HG03280 (cell line): ENCODE measurements at regions not wholly inside any gene's neighbourhood (a gene's known extent, or its start where the extent isn't known, plus 50 kb on each side); places are given as distances from the start of the nearest gene placed in this dataset.
"Not testable (repeated sequence)": the region's sequence is repeated elsewhere in the genome, so short reads cannot be mapped to it uniquely, and the experiment has no call there.

Experiments used
- ATAC-seq: cut with Tn5 transposase; IDR thresholded peaks from one replicate; pipeline ENCODE4 v1.9.1; 2021; ENCODE audit warnings: mild to moderate bottlenecking, moderate library complexity; ENCODE audit not compliant: unreplicated experiment

GRCh38 chr3:168977716-168978374 lies 685.7 kb downstream of the MECOM start:
- no peak for ATAC-seq

- no peak for ATAC-seq
Measured at GRCh38 chr3:168976969-168977368, 686.5 kb downstream of the MECOM start.

GRCh38 chr3:168975576-168975975 lies 687.9 kb downstream of the MECOM start:
- no peak for ATAC-seq

GRCh38 chr3:168974617-168975403 lies 688.7 kb downstream of the MECOM start:
- no peak for ATAC-seq

- no peak for ATAC-seq
Measured at GRCh38 chr3:168973897-168974296, 689.6 kb downstream of the MECOM start.

GRCh38 chr3:168973206-168973605 lies 690.3 kb downstream of the MECOM start:
- ATAC-seq = no peak

GRCh38 chr3:168968609-168969008 lies 694.9 kb downstream of the MECOM start:
- ATAC-seq = no peak

GRCh38 chr3:168964736-168965135 lies 698.8 kb downstream of the MECOM start:
- no peak for ATAC-seq

- ATAC-seq = no peak
Measured at GRCh38 chr3:168961271-168961670, 702.2 kb downstream of the MECOM start.

- ATAC-seq = no peak
Measured at GRCh38 chr3:168959731-168960130, 703.8 kb downstream of the MECOM start.

- no peak for ATAC-seq
Measured at GRCh38 chr3:168958466-168958865, 705.0 kb downstream of the MECOM start.

GRCh38 chr3:168956076-168956475 lies 707.4 kb downstream of the MECOM start:
- no peak for ATAC-seq

- ATAC-seq = no peak
Measured at GRCh38 chr3:168952551-168952950, 711.0 kb downstream of the MECOM start.

GRCh38 chr3:168951884-168952283 lies 711.6 kb downstream of the MECOM start:
- no peak for ATAC-seq

GRCh38 chr3:168951368-168951767 lies 712.1 kb downstream of the MECOM start:
- no peak for ATAC-seq

- no peak for ATAC-seq
Measured at GRCh38 chr3:168950622-168951021, 712.9 kb downstream of the MECOM start.

GRCh38 chr3:168939651-168940238 lies 723.8 kb downstream of the MECOM start:
- ATAC-seq = no peak

GRCh38 chr3:168933614-168934013 lies 729.9 kb downstream of the MECOM start:
- ATAC-seq = no peak

GRCh38 chr3:168929997-168930396 lies 733.5 kb downstream of the MECOM start:
- ATAC-seq = not testable (repeated sequence)

GRCh38 chr3:168926426-168926825 lies 737.1 kb downstream of the MECOM start:
- ATAC-seq = no peak

- no peak for ATAC-seq
Measured at GRCh38 chr3:168925568-168925967, 737.9 kb downstream of the MECOM start.

GRCh38 chr3:168914662-168915061 lies 748.9 kb downstream of the MECOM start:
- no peak for ATAC-seq
